NCI-H2171 treated with DMSO at 0.1 percent for 48 hours (cell line): ENCODE measurements at regions not wholly inside any gene's neighbourhood (a gene's known extent, or its start where the extent isn't known, plus 50 kb on each side); places are given as distances from the start of the nearest gene placed in this dataset.

Source experiments
- DNase-seq: peaks from one replicate; lab custom pipeline; 2025; lab: John Stamatoyannopoulos, UW

GRCh38 chr22:48478529-48479265, 1349.0 kb downstream of the BRD1 start:
- no peak for DNase-seq

- no peak for DNase-seq
Measured at GRCh38 chr22:48478124-48478523, 1349.5 kb downstream of the BRD1 start.

- no peak for DNase-seq
Measured at GRCh38 chr22:48477031-48477721, 1350.5 kb downstream of the BRD1 start.

GRCh38 chr22:48476577-48476976, 1351.1 kb downstream of the BRD1 start:
- DNase-seq: no peak

GRCh38 chr22:48475661-48476345, 1351.9 kb downstream of the BRD1 start:
- no peak for DNase-seq

GRCh38 chr22:48474881-48475280, 1352.8 kb downstream of the BRD1 start:
- DNase-seq: no peak

- no peak for DNase-seq
Measured at GRCh38 chr22:48473202-48473601, 1354.5 kb downstream of the BRD1 start.

GRCh38 chr22:48464246-48464645, 1363.4 kb downstream of the BRD1 start:
- DNase-seq: no peak

- DNase-seq: no peak
Measured at GRCh38 chr22:48459859-48460823, 1367.5 kb downstream of the BRD1 start.

GRCh38 chr22:48459259-48459658, 1368.4 kb downstream of the BRD1 start:
- DNase-seq: no peak

GRCh38 chr22:48456449-48456848, 1371.2 kb downstream of the BRD1 start:
- DNase-seq: no peak

- no peak for DNase-seq
Measured at GRCh38 chr22:48453751-48454485, 1373.8 kb downstream of the BRD1 start.

GRCh38 chr22:48453171-48453570, 1374.5 kb downstream of the BRD1 start:
- DNase-seq: no peak

- no peak for DNase-seq
Measured at GRCh38 chr22:48452766-48453165, 1374.9 kb downstream of the BRD1 start.

GRCh38 chr22:48451891-48452290, 1375.8 kb downstream of the BRD1 start:
- DNase-seq: no peak

- DNase-seq: no peak
Measured at GRCh38 chr22:48450188-48450825, 1377.4 kb downstream of the BRD1 start.

- no peak for DNase-seq
Measured at GRCh38 chr22:48449466-48450187, 1378.0 kb downstream of the BRD1 start.

- no peak for DNase-seq
Measured at GRCh38 chr22:48448821-48449220, 1378.9 kb downstream of the BRD1 start.

- DNase-seq: no peak
Measured at GRCh38 chr22:48445113-48445827, 1382.4 kb downstream of the BRD1 start.
